ENCODE measurements at regions not wholly inside any gene's neighbourhood (a gene's known extent, or its start where the extent isn't known, plus 50 kb on each side); places are given as distances from the start of the nearest gene placed in this dataset.

DNA sequence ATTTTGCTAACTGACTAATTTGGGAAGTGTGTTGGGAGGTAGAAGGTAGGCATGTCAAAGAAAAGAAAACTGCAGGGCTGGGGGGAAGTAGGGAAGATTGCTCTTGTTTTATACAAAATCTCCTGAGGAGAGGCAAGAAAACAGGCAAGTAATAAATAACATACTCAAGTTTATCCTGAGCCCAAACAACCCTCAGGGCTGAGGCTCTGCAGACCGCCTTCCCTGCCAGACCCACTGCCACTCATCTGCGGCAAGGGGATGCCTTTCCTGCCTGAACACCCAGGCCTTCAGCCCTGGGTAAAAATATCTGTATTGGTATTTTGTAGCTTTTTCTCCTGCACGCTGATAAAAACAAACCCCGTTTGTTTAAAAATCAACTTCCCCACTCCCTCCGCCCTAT is 399.8 kb upstream of the NFE2L3 start:
- TF ChIP-seq CTCF (conservative IDR thresholded peaks at IDR 0.05 in 1 of 2, IDR thresholded peaks at IDR 0.05 in 1 of 2; ENCODE audit: extremely low read depth in 1 of 2, insufficient read depth in 1 of 2, low read depth in 1 of 2, low read length in 2 of 2) (no peak), EZH2 (IDR thresholded peaks at IDR 0.05; ENCODE audit: borderline replicate concordance, low read length) (no peak)
